ENCODE measurements at regions not wholly inside any gene's neighbourhood (a gene's known extent, or its start where the extent isn't known, plus 50 kb on each side); places are given as distances from the start of the nearest gene placed in this dataset.

DNA sequence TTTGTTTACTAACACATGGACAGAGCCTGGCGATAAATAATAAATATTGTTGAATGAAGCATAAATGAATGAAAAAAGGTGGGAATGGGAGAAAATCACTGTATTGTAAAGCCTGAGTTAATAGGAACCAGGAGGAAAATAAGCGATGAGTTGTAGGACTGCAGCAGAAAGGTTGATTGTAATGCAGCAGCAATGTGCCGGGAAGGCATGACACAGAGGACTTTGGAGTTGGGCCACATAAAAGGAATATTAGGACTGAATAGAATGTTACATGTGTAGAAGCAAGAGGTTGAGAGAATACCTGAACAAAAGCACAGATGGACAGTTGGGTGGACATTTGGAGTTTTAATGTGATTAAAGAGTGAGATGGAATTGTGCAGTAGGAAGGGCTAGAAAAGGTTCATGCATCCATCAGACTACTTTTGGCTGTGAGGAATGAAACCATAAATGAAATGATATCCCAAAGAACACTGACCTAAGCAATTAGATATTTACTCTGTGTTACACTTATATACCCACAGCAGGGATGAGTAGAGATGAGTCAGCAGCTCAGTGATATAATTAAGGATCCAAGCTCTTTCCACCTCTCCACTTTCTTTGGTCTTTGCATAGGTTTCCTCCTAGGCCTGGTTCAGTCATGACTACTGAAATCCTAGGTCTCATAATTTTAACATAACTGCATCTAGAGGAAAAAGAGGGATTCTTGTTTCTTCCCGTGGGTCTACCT, 55.4 kb downstream of the CCER1 start:
- Histone ChIP-seq H3K36me3 (ENCODE audit: control insufficient read depth, insufficient read depth, low read length) (no peaks in the 10 kb centered on the region), H3K27me3 (replicated peaks; ENCODE audit: control insufficient read depth, insufficient read depth, low read length) (no peaks in the 10 kb centered on the region), H3K4me3 (replicated peaks; ENCODE audit: low read depth, low read length) (no peak overlapping the region)
- DNase-seq (ENCODE audit: extremely low read depth, insufficient read length): no peak
- TF ChIP-seq, protein P1, sequence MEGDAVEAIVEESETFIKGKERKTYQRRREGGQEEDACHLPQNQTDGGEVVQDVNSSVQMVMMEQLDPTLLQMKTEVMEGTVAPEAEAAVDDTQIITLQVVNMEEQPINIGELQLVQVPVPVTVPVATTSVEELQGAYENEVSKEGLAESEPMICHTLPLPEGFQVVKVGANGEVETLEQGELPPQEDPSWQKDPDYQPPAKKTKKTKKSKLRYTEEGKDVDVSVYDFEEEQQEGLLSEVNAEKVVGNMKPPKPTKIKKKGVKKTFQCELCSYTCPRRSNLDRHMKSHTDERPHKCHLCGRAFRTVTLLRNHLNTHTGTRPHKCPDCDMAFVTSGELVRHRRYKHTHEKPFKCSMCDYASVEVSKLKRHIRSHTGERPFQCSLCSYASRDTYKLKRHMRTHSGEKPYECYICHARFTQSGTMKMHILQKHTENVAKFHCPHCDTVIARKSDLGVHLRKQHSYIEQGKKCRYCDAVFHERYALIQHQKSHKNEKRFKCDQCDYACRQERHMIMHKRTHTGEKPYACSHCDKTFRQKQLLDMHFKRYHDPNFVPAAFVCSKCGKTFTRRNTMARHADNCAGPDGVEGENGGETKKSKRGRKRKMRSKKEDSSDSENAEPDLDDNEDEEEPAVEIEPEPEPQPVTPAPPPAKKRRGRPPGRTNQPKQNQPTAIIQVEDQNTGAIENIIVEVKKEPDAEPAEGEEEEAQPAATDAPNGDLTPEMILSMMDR (IDR thresholded peaks at IDR 0.05; ENCODE audit: insufficient read depth, low read length, poor library complexity, severe bottlenecking): no peak

DNA sequence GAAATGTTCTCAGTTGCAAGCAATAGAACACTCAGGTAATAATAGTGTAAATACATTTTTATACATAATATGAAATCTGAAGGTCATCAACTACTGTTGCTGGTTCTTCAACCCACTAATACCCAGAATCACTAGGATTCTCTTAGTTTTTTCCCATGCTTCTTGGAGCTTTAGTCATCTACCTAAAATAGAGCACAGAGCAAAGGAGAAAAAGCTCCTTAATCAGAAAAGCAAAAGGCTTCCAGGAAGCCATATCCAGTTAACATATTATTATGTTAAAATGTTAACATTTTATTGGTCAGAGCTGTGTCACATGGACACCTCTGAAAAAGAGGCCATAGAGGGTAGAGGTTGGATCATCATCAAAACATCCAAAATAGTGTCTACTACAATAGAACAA, 57.0 kb downstream of the CCER1 start:
- no peak for DNase-seq (ENCODE audit: extremely low read depth, insufficient read length)
- H3K4me3 ChIP-seq (replicated peaks; ENCODE audit: low read depth, low read length): no peak overlapping the region
- no peaks in the 10 kb centered on the region for H3K36me3 ChIP-seq (ENCODE audit: control insufficient read depth, insufficient read depth, low read length)
- no peaks in the 10 kb centered on the region for H3K27me3 ChIP-seq (replicated peaks; ENCODE audit: control insufficient read depth, insufficient read depth, low read length)
- TF ChIP-seq, protein P1 (IDR thresholded peaks at IDR 0.05; ENCODE audit: insufficient read depth, low read length, poor library complexity, severe bottlenecking): no peak

DNA sequence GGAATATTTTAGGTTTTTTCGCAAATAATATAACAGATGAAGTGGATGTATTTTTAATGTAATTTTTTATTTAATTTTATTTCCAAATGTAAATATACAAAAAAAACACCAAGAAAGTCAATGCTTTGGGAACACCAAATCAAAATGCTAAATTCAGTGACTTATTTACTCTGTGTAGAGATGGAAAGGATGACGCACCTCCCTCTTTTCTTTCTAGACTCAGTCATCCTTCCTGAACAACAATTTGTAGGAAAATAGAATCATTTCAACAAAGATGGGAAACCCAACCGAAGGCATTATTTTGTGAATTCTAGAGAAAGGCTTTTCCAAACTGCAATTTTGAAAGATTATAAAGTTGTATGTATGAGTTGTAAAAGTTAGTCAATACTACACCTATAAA, 57.7 kb downstream of the CCER1 start:
- TF ChIP-seq, protein P1 (IDR thresholded peaks at IDR 0.05; ENCODE audit: insufficient read depth, low read length, poor library complexity, severe bottlenecking): no peak

DNA sequence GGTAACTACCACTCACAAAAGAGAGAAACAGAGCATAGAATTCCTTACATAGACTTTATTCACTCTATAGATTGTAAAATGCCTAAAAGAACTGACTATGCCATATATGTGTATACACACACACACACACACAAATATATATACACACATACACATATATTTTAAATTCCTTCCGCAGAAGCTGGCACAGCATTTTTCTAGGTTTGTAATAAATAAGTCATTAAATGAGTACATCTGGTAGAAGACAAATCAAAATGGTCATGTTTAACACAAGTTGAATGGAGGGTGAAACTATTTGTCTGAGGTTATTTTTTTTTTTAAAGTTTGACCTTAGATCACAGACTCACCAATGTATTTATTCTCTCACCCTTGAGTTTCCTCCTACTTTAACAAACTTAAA, 58.2 kb downstream of the CCER1 start:
- Histone ChIP-seq H3K27me3 (replicated peaks; ENCODE audit: control insufficient read depth, insufficient read depth, low read length) (no peaks in the 10 kb centered on the region), H3K4me3 (replicated peaks; ENCODE audit: low read depth, low read length) (no peak overlapping the region), H3K36me3 (ENCODE audit: control insufficient read depth, insufficient read depth, low read length) (no peaks in the 10 kb centered on the region)
- TF ChIP-seq, protein P1 (IDR thresholded peaks at IDR 0.05; ENCODE audit: insufficient read depth, low read length, poor library complexity, severe bottlenecking): no peak
- no peak for DNase-seq (ENCODE audit: extremely low read depth, insufficient read length)

More for the DNA sequence above, 57.7 kb downstream of the CCER1 start:
- DNase-seq (ENCODE audit: extremely low read depth, insufficient read length): no peak
- Histone ChIP-seq H3K4me3 (replicated peaks; ENCODE audit: low read depth, low read length) (no peak overlapping the region), H3K27me3 (replicated peaks; ENCODE audit: control insufficient read depth, insufficient read depth, low read length) (no peaks in the 10 kb centered on the region), H3K36me3 (ENCODE audit: control insufficient read depth, insufficient read depth, low read length) (no peaks in the 10 kb centered on the region)

DNA sequence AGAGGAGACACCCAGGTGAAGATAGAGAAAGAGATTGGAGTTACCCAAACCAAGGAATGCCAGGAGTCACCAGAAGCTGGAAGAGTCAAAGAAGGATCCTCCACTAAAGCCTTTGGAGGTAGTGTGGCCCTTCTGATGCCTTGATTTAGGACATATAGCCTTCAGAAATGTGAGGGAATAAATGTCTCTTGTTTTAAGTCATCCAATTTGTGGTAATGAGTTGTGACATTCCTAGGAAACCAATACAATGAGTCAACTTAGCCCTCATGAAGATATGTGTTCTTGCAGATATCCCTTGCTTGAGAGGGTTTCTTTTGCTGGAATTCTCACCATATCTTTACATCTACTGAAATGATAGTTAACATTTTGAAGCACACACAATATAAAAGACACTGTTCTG, 58.8 kb downstream of the CCER1 start:
- H3K27me3 ChIP-seq (replicated peaks; ENCODE audit: control insufficient read depth, insufficient read depth, low read length): no peaks in the 10 kb centered on the region
- TF ChIP-seq, protein P1 (IDR thresholded peaks at IDR 0.05; ENCODE audit: insufficient read depth, low read length, poor library complexity, severe bottlenecking): no peak
- DNase-seq (ENCODE audit: extremely low read depth, insufficient read length): no peak
- no peak overlapping the region for H3K4me3 ChIP-seq (replicated peaks; ENCODE audit: low read depth, low read length)
- H3K36me3 ChIP-seq (ENCODE audit: control insufficient read depth, insufficient read depth, low read length): no peaks in the 10 kb centered on the region

DNA sequence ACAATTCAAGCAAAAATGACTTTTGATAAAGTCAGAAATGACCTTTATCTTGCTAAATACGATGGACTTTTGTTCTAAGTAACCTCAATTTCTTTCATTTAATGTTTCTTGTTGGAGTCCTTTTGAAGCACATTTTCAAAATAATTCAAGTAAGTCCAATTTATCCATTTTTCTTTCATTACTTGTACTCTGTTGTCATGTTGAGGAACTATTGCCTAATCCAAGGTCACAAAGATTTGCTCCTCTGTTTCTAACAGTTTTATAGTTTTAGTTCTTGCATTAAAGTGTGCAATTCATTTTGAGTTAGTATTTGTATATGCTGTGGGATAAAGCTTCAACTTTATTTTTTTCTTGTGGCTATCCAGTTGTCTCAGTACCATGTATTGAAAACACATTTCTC, 66.7 kb downstream of the CCER1 start:
- Histone ChIP-seq H3K4me3 (replicated peaks; ENCODE audit: low read depth, low read length) (no peak overlapping the region), H3K36me3 (ENCODE audit: control insufficient read depth, insufficient read depth, low read length) (no peaks in the 10 kb centered on the region), H3K27me3 (replicated peaks; ENCODE audit: control insufficient read depth, insufficient read depth, low read length) (no peaks in the 10 kb centered on the region)
- no peak for DNase-seq (ENCODE audit: extremely low read depth, insufficient read length)
- TF ChIP-seq, protein P1 (IDR thresholded peaks at IDR 0.05; ENCODE audit: insufficient read depth, low read length, poor library complexity, severe bottlenecking): no peak
